ENCODE measurements at regions not wholly inside any gene's neighbourhood (a gene's known extent, or its start where the extent isn't known, plus 50 kb on each side); places are given as distances from the start of the nearest gene placed in this dataset.
A peak's percentile ranks its signal among the peaks of the same experiment; 100 is the strongest.

DNA sequence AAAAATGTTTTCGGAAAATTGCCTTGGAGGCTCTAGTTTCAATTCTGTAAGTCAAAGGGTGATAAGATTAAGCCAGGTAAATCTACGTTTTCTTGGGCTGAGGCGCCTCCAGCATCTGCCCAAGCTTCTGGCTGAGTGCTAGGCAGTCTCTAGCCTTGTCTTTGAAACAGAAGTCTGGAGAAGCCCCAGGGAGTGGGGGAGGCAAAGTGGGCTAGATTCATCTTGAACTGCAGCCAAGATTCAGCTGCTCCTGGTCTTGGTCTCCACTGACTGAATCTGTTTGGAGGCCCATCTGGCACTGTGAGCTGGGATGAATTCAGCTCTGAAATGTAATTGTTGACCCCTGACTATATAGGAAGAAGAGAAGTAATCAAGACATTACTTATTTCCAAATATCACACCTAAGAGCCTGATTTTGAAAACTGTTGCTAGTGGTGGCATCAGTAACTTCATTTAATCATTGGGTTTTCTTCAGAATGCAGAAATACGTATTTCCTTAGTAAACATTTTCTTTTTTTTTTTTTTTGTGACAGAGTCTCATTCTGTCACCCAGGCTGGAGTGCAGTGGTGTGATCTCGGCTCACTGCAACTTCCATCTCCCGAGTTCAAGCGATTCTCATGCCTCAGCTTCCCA lies 187.3 kb upstream of the LEF1 start:
- no peaks in the 10 kb centered on the region for H4K20me1 ChIP-seq (ENCODE audit: insufficient read depth)
- no peak overlapping the region for H3K4me3 ChIP-seq (IDR thresholded peaks at IDR 0.05; ENCODE audit: insufficient read depth, low read depth, low read length)
- peak overlapping the region; percentile 28; the same call in 1 of the 2 replicates for H2AFZ ChIP-seq (ENCODE audit: low read depth)
- H3K36me3 ChIP-seq (ENCODE audit: insufficient read depth), result no peaks in the 10 kb centered on the region
- H3K79me2 ChIP-seq (ENCODE audit: insufficient read depth, low read depth), result no peaks in the 10 kb centered on the region
- no peak for TF ChIP-seq CTCF (conservative IDR thresholded peaks at IDR 0.05; ENCODE audit: low read depth, low read length)
- peaks cover 73% of the 10 kb centered on the region for H3K4me1 ChIP-seq (ENCODE audit: low read depth, poor library complexity, severe bottlenecking)
- peak overlapping the region; percentile 85 for H3K4me2 ChIP-seq
- H3K9ac ChIP-seq, result peak overlapping the region; percentile 7; the same call in 1 of the 2 replicates
- no peaks in the 10 kb centered on the region for H3K27me3 ChIP-seq (ENCODE audit: insufficient read depth, low read depth)
- H3K27ac ChIP-seq, result peak overlapping the region; percentile 66

- no peaks in the 10 kb centered on the region for H3K36me3 ChIP-seq (ENCODE audit: insufficient read depth)
- peak overlapping the region; percentile 85 for H3K4me2 ChIP-seq
- no peak for TF ChIP-seq CTCF (conservative IDR thresholded peaks at IDR 0.05; ENCODE audit: low read depth, low read length)
- H3K27ac ChIP-seq, result peak overlapping the region; percentile 66
- peak overlapping the region; percentile 28; the same call in 1 of the 2 replicates for H2AFZ ChIP-seq (ENCODE audit: low read depth)
- H3K4me1 ChIP-seq (ENCODE audit: low read depth, poor library complexity, severe bottlenecking), result peaks cover 67% of the 10 kb centered on the region
- no peaks in the 10 kb centered on the region for H3K79me2 ChIP-seq (ENCODE audit: insufficient read depth, low read depth)
- no peaks in the 10 kb centered on the region for H4K20me1 ChIP-seq (ENCODE audit: insufficient read depth)
- no peak overlapping the region for H3K4me3 ChIP-seq (IDR thresholded peaks at IDR 0.05; ENCODE audit: insufficient read depth, low read depth, low read length)
- no peaks in the 10 kb centered on the region for H3K27me3 ChIP-seq (ENCODE audit: insufficient read depth, low read depth)
- H3K9ac ChIP-seq, result peak overlapping the region; percentile 7; the same call in 1 of the 2 replicates
Observed at GRCh38 chr4:108355186-108355901, 186.6 kb upstream of the LEF1 start.

GRCh38 chr4:108352664-108353308 lies 184.1 kb upstream of the LEF1 start:
- Histone ChIP-seq H3K9ac (no peak overlapping the region), H3K27me3 (ENCODE audit: insufficient read depth, low read depth) (no peaks in the 10 kb centered on the region), H3K79me2 (ENCODE audit: insufficient read depth, low read depth) (no peaks in the 10 kb centered on the region), H4K20me1 (ENCODE audit: insufficient read depth) (no peaks in the 10 kb centered on the region), H3K4me3 (IDR thresholded peaks at IDR 0.05; ENCODE audit: insufficient read depth, low read depth, low read length) (no peak overlapping the region), H3K4me1 (ENCODE audit: low read depth, poor library complexity, severe bottlenecking) (peaks cover 41% of the 10 kb centered on the region), H2AFZ (ENCODE audit: low read depth) (no peak overlapping the region), H3K4me2 (no peak overlapping the region), H3K27ac (no peak overlapping the region), H3K36me3 (ENCODE audit: insufficient read depth) (no peaks in the 10 kb centered on the region)
- TF ChIP-seq CTCF (conservative IDR thresholded peaks at IDR 0.05; ENCODE audit: low read depth, low read length), result no peak

DNA sequence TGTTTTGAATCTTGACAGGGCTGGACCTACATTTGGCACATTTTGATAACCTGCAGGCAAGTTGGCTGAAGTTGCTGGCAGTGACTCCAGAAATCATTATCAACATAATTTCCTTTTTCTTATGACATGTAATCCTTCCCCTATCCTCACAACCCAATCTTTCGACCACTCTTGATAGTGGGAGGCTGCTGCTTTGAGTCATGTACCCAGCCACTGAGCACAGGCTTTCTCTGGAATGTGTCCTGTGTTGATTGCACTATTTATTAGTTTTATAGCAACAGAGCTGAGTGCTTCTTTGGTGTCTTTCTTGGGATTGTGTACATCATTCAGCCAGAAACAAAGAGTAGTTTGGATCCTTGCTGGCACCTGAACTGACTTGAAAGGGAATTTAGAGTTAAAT lies 183.1 kb upstream of the LEF1 start:
- Histone ChIP-seq H3K4me1 (ENCODE audit: low read depth, poor library complexity, severe bottlenecking) (peaks cover 35% of the 10 kb centered on the region), H2AFZ (ENCODE audit: low read depth) (no peak overlapping the region), H3K27ac (no peak overlapping the region), H3K9ac (no peak overlapping the region), H3K36me3 (ENCODE audit: insufficient read depth) (no peaks in the 10 kb centered on the region), H3K79me2 (ENCODE audit: insufficient read depth, low read depth) (no peaks in the 10 kb centered on the region), H3K4me3 (IDR thresholded peaks at IDR 0.05; ENCODE audit: insufficient read depth, low read depth, low read length) (no peak overlapping the region), H3K27me3 (ENCODE audit: insufficient read depth, low read depth) (no peaks in the 10 kb centered on the region), H4K20me1 (ENCODE audit: insufficient read depth) (no peaks in the 10 kb centered on the region), H3K4me2 (no peak overlapping the region)
- TF ChIP-seq CTCF (conservative IDR thresholded peaks at IDR 0.05; ENCODE audit: low read depth, low read length), result no peak
